ENCODE measurements at regions not wholly inside any gene's neighbourhood (a gene's known extent, or its start where the extent isn't known, plus 50 kb on each side); places are given as distances from the start of the nearest gene placed in this dataset.

DNA sequence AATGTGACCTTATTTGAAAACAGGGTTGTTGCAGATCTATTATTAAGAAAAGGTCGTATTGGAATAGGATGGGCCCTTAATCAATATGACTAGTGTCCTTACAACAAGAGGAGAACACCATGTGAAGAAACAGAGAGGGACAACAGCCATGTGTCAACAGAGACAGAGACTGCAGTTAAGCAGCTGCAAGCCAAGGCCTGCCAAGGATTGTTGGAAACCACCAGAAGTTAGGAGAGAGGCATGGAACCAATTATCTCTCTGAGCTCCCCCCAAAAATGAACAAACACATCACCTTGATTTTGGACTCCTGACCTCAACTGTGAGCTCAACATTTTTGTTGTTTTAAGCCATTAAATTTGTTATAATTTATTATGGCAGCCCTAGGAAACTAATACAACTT is 214.6 kb upstream of the PRKD1 start:
- Mint-ChIP-seq H3K36me3 (ENCODE audit: low read depth) (peaks cover 2% of the 10 kb centered on the region; the same call in 1 of the 3 replicates), H3K4me1 (no peaks in the 10 kb centered on the region), H3K9me3 (peaks cover 21% of the 10 kb centered on the region), H3K4me3 (no peak overlapping the region), H3K27me3 (ENCODE audit: insufficient read depth, low read depth, poor library complexity) (peaks cover 4% of the 10 kb centered on the region), H3K27ac (no peak overlapping the region)
- H3K36me3 ChIP-seq (ENCODE audit: insufficient read depth): no peaks in the 10 kb centered on the region; the same call in 1 of the 2 replicates
- no peaks in the 10 kb centered on the region for H3K4me1 ChIP-seq (ENCODE audit: insufficient read depth)
- H3K27me3 ChIP-seq (ENCODE audit: insufficient read depth): no peaks in the 10 kb centered on the region
- no peak overlapping the region for H3K4me2 ChIP-seq
- no peak overlapping the region for H3K4me3 ChIP-seq
- H3K79me2 ChIP-seq (replicated peaks; ENCODE audit: insufficient read depth): no peaks in the 10 kb centered on the region
- no peak overlapping the region for H3K27ac ChIP-seq (ENCODE audit: low read depth)
- H3K9me2 ChIP-seq (ENCODE audit: insufficient read depth): no peaks in the 10 kb centered on the region; the same call in 1 of the 2 replicates
- no peaks in the 10 kb centered on the region for H3F3A ChIP-seq (replicated peaks; ENCODE audit: low read depth)
- TF ChIP-seq ZNF462 (CRISPR knock-in tag; IDR thresholded peaks at IDR 0.05) (no peak), ETS1 (IDR thresholded peaks at IDR 0.05) (no peak), CREB1 (CRISPR knock-in tag; IDR thresholded peaks at IDR 0.05; ENCODE audit: low read depth) (no peak), JUNB (IDR thresholded peaks at IDR 0.05; ENCODE audit: unreplicated experiment) (no peak), CTCF (conservative IDR thresholded peaks at IDR 0.05; ENCODE audit: low read depth in 2 of 2) (no peak), EZH2phosphoT487 (IDR thresholded peaks at IDR 0.05; ENCODE audit: unreplicated experiment) (no peak), POLR2AphosphoS5 (IDR thresholded peaks at IDR 0.05; ENCODE audit: low read depth) (no peak), ZNF114 (CRISPR knock-in tag; IDR thresholded peaks at IDR 0.05) (no peak), STAT1 (IDR thresholded peaks at IDR 0.05; ENCODE audit: unreplicated experiment) (no peak), NANOG (IDR thresholded peaks at IDR 0.05; ENCODE audit: borderline replicate concordance) (no peak), EZH2 (IDR thresholded peaks at IDR 0.05; ENCODE audit: low read depth, unreplicated experiment) (no peak), ZNF331 (CRISPR knock-in tag; IDR thresholded peaks at IDR 0.05; ENCODE audit: low read depth) (no peak)
- TF ChIP-seq, protein P1, sequence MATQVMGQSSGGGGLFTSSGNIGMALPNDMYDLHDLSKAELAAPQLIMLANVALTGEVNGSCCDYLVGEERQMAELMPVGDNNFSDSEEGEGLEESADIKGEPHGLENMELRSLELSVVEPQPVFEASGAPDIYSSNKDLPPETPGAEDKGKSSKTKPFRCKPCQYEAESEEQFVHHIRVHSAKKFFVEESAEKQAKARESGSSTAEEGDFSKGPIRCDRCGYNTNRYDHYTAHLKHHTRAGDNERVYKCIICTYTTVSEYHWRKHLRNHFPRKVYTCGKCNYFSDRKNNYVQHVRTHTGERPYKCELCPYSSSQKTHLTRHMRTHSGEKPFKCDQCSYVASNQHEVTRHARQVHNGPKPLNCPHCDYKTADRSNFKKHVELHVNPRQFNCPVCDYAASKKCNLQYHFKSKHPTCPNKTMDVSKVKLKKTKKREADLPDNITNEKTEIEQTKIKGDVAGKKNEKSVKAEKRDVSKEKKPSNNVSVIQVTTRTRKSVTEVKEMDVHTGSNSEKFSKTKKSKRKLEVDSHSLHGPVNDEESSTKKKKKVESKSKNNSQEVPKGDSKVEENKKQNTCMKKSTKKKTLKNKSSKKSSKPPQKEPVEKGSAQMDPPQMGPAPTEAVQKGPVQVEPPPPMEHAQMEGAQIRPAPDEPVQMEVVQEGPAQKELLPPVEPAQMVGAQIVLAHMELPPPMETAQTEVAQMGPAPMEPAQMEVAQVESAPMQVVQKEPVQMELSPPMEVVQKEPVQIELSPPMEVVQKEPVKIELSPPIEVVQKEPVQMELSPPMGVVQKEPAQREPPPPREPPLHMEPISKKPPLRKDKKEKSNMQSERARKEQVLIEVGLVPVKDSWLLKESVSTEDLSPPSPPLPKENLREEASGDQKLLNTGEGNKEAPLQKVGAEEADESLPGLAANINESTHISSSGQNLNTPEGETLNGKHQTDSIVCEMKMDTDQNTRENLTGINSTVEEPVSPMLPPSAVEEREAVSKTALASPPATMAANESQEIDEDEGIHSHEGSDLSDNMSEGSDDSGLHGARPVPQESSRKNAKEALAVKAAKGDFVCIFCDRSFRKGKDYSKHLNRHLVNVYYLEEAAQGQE (IDR thresholded peaks at IDR 0.05; ENCODE audit: unreplicated experiment): no peak
- no peak for ATAC-seq
- no peak for DNase-seq (ENCODE audit: low spot score)
- H4K20me1 ChIP-seq (replicated peaks; ENCODE audit: insufficient read depth): no peaks in the 10 kb centered on the region
- H2AFZ ChIP-seq: no peak overlapping the region

Measured in GM23338 (cell line).